HG02884 (cell line): ENCODE measurements at regions not wholly inside any gene's neighbourhood (a gene's known extent, or its start where the extent isn't known, plus 50 kb on each side); places are given as distances from the start of the nearest gene placed in this dataset.
A peak's percentile ranks its signal among the peaks of the same experiment; 100 is the strongest.
"Not testable (repeated sequence)": the region's sequence is repeated elsewhere in the genome, so short reads cannot be mapped to it uniquely, and the experiment has no call there.

Experiments
- ATAC-seq: cut with Tn5 transposase; IDR thresholded peaks from one replicate; pipeline ENCODE4 v1.9.1; 2021; ENCODE audit warnings: mild to moderate bottlenecking, moderate library complexity; ENCODE audit not compliant: unreplicated experiment

DNA sequence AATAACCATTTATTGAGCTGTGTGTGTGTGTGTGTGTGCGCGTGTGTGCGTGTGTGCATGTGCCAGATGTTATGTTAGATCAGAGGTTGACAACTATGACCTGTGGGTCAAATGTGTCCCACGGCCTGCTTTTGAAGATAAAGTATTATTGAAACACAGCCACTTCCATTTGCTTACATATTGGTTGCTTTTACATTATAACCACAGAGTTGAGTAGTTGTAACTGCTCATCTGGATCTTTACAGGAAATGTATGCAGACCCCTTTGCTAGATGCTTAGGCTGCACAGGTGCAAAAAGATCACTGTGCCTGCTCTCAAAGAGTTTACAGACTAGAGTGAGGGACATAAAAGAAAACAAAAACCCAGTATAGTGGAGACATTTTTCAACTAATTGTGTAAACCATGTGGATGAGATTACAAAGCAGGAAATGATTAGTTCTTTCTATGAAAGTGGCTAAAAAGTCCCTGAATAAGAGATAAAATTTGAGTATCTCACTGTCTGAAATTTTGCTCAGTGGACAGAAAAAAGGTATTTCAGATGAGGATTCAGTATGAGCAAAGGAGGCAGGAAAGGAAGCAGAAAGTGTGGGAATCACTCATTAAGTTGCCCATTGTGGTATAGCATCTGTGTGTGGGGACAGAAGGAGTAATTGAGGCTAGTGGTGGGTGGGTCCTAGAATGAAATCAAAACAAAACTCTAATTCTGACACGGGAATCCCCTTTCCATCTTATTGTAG is 188.4 kb downstream of the PAH start:
- ATAC-seq: peak; percentile 69

DNA sequence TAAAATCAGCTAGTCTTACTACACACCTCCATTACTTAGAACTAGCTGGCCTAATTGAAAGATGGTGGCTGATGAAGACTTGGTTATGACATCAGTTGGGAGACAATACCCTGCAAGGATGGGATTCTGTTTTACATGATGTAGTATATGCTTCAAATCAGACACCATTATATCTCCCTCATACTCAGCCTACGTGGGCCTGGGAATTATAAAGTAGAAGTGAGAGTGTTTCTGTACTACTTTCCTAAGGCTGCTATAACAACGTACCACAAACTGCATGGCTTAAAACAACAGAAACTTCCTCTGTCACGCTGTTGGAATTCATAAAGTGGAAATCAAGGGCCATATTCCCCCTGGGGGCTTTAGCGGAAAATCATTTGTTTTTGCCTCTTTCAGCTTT is 190.4 kb downstream of the PAH start:
- ATAC-seq: no peak

GRCh38 chr12:102722147-102722546 is 194.9 kb downstream of the PAH start:
- no peak for ATAC-seq

GRCh38 chr12:102708108-102708507 is 208.9 kb downstream of the PAH start:
- ATAC-seq: no peak

- ATAC-seq: no peak
These were observed 214.5 kb downstream of the PAH start for GRCh38 chr12:102702447-102703114.

DNA sequence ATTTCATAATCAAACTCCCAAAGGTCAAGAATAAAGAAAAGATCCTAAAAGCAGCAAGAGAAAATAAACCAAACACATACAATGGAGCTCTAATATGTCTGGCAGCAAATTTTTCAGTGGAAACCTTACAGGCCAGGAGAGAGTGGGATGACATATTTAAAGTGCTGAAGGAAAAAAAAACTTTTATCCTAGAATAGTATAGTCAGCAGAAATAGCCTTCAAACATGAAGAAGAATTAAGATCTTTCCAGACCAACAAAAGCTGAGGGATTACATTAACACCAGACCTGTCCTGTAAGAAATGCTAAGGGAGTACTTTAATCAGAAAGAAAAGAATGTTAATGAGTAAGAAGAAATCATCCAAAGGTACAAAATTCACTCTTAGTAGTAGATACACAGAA is 215.7 kb upstream of the IGF1 start:
- no peak for ATAC-seq

DNA sequence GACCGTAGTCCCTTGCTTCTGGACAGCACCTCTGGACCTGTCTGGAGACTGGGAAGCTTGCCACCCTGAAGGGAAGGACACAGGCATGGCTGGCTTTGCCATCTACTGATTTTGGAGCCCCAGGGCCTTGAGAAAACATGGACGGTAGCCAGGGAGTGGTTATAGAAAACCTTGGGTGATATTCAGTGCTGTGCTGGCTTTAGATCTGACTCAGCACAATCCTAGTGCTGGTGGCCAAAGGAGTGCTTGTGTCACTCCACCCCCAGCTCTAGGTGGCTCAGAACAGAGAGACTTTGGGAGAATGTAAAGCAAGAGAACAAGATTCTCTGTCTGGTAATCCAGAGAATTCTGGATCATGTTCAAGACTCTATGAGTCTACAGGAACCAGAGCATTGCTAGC is 214.5 kb upstream of the IGF1 start:
- ATAC-seq: no peak

DNA sequence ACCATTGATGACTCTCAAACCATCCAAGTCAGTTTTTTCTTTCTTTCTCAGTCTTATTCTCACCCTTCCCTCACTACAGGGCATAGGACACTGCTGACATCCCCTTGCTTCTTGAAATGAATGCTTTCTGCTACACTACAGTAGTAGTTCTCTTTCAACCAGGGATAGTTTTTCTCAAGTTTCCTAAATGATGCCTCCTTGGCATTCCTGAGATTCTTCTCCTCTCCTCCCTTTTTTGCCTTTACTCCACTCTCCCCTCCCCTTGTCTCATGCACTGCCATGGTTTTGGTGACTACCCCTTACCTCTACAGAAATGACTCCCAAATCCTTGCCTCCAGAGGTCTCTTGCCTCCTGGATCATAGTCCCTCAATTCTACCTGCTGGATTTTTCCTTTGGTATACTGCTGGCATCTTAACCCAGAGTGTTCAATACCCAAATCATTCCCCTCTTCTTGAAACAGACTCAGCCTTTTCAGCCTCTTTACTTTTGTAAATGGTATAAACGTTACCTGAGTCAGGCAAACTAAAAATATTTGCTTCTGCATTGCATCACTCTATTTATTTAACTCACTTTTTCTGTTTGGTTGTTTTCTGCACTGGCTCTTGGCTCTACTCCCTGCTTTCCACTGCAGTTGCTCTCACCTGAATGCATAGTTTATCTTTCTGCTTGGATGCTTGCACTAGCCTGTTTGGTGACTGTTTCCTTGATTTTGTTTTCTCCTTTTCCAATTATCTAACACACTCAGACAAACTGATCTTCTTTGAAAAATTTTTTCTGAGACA is 211.6 kb upstream of the IGF1 start:
- no peak for ATAC-seq

- ATAC-seq: no peak
These were observed 209.9 kb upstream of the IGF1 start for GRCh38 chr12:102690253-102690652.

GRCh38 chr12:102689701-102690100 is 209.3 kb upstream of the IGF1 start:
- no peak for ATAC-seq

GRCh38 chr12:102687523-102687922 is 207.2 kb upstream of the IGF1 start:
- no peak for ATAC-seq

DNA sequence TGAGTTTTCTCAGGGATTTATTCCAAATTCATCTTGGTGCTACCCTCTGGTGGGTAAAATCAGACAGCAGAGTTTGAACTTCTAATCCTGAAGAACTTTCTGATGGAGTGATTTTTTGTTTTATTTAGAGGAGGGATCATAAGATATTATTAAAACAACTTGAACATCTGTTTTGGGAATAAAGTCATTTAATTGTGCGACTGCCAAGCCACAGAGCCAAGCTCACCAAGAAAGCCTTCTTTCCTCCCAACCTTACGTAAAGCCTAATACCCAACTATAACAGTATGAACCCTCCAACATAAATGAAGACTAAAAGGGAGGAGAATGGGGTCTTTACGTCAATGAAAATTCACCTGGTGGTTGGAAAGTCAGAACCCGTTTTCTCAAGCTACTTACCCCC is 205.5 kb upstream of the IGF1 start:
- ATAC-seq: no peak

- ATAC-seq: no peak
These were observed 204.8 kb upstream of the IGF1 start for GRCh38 chr12:102685172-102685571.

- ATAC-seq: no peak
These were observed 202.3 kb upstream of the IGF1 start for GRCh38 chr12:102682366-102683289.

DNA sequence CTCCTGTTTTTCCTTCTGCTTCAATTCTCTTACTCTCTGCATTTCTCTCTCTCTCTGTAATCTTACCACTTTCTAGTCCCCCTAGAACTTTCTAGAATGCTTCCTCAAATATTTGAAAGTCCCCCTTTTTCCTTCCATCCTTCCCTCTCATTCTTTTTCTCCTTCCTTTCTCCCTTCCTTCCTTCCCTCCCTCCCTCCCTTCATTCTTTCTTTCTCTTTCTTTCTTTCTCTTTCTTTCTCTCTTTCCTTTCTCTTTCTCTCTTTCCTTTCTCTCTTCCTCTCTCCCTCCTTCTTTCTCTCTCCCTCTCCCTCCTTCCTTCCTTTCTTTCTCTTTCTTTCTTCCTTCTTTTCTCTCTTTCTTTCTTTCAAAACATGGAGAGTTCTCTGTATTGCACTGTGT is 201.4 kb upstream of the IGF1 start:
- ATAC-seq: no peak

GRCh38 chr12:102681309-102681708 is 200.9 kb upstream of the IGF1 start:
- no peak for ATAC-seq

DNA sequence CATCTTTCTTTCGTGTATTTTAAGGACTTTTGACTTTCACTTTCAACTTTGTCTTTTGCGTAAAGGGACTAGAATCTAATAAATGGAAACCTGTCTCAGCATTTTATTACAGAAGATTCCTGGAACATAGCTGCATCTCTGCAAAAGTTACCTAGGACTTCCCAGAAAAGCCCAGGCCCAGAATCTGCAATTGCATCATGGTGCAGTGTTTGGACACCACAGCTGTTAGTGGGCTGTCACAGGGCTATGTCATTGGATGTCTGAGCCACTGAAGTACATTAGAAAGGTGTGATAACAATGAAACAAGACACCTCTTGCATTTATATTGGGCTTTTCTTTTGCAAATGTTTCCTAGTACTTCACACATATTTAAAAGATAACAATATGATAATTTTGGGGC is 199.9 kb upstream of the IGF1 start:
- ATAC-seq: no peak

DNA sequence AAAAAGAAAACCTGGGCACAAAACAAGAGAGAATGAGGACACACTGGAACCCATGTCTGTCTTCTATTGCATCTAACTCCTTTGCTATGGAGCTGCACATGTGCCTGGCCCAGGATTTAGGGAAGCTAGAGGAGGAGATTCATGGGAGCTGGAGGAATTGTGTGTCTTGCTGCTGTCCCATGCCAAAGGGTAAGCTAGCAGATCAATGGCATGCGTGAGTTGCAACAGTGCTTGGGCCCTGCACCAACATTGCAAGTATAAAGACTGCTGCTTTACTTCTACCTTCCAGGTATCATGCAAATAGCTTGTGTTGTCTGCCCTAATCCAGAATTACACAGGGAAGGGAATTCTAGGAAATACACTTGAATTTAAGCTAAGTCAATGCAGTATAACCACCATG is 196.4 kb upstream of the IGF1 start:
- ATAC-seq: no peak

- ATAC-seq: no peak
These were observed 195.3 kb upstream of the IGF1 start for GRCh38 chr12:102675672-102676071.

GRCh38 chr12:102673606-102674005 is 193.2 kb upstream of the IGF1 start:
- no peak for ATAC-seq

- not testable (repeated sequence) for ATAC-seq
These were observed 191.8 kb upstream of the IGF1 start for GRCh38 chr12:102672212-102672611.
